ENCODE measurements at regions not wholly inside any gene's neighbourhood (a gene's known extent, or its start where the extent isn't known, plus 50 kb on each side); places are given as distances from the start of the nearest gene placed in this dataset.
"Not testable (repeated sequence)": the region's sequence is repeated elsewhere in the genome, so short reads cannot be mapped to it uniquely, and the experiment has no call there.

- Mint-ChIP-seq H3K36me3 (no peaks in the 10 kb centered on the region), H3K9me3 (no peaks in the 10 kb centered on the region), H3K27ac (no peak overlapping the region)
- ATAC-seq: no peak
- DNase-seq (ENCODE audit: low spot score in 2 of 2): no peak
These were observed 245.4 kb upstream of the TFAP2D start for GRCh38 chr6:50467931-50468330.

GRCh38 chr6:50471041-50471440 is 242.3 kb upstream of the TFAP2D start:
- Mint-ChIP-seq H3K9me3 (peaks cover 4 to 10% of the 10 kb centered on the region in 2 donors), H3K27ac (no peak overlapping the region), H3K36me3 (no peaks in the 10 kb centered on the region)
- no peak for ATAC-seq
- DNase-seq (ENCODE audit: low spot score in 2 of 2): no peak

- ATAC-seq (no peak), DNase-seq (ENCODE audit: low spot score in 2 of 2) (no peak)
- H3K9me3 Mint-ChIP-seq: peaks cover 6 to 7% of the 10 kb centered on the region in 2 donors
- H3K27ac Mint-ChIP-seq: no peak overlapping the region
- no peaks in the 10 kb centered on the region for H3K36me3 Mint-ChIP-seq
These were observed 203.0 kb upstream of the TFAP2D start for GRCh38 chr6:50510361-50510760.

DNA sequence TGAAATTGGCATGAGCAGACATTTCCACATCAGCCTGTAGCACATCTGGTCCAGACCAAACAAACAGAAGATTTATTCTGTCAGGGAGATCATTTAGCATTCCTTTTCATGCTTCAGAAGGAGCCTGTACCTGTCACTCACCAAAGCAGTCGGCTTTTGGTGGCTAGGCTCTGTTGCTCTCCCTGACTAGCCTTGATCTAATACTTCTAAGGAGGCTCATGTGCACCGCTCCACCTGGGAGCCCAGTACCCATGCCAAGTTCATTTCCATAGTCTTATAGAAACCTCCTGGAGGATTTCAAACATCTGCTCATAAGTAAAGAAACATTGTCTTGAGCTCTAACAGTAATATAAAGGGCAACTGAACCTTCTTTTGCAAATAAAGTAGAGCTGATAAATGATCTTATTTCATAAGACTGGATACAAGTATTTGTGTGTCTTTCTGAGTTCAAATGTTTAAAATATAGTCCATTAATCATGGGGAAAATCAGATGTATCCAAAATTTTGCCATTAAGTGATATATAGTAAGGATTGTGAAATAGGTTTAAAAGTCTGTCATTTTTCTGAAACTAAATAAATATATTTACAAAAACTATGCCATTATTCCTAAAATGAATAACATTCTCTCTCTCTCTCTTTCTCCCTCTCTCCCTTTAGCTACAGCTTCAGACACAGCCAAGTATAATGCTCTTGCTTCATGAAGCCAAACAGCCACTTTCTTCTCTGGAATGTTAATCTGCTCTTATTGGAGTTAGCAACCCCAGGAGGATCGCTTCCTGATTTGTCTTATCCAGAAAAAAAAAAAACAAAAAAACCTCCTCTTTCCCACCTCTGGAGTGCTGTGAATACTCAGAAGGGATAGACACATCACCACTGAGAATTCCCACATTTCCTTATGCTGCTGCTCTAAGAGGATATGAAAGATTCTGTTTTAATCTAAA is 192.7 kb upstream of the TFAP2D start:
- no peak for ATAC-seq
- no peak for DNase-seq (ENCODE audit: low spot score in 2 of 2)
- H3K9me3 Mint-ChIP-seq: no peaks in the 10 kb centered on the region
- no peak overlapping the region for H3K27ac Mint-ChIP-seq
- H3K36me3 Mint-ChIP-seq: no peaks in the 10 kb centered on the region

GRCh38 chr6:50524341-50524740 is 189.0 kb upstream of the TFAP2D start:
- Mint-ChIP-seq H3K36me3 (no peaks in the 10 kb centered on the region), H3K9me3 (peaks cover 7 to 8% of the 10 kb centered on the region in 2 donors), H3K27ac (no peak overlapping the region)
- DNase-seq (ENCODE audit: low spot score in 2 of 2) (no peak), ATAC-seq (no peak)

DNA sequence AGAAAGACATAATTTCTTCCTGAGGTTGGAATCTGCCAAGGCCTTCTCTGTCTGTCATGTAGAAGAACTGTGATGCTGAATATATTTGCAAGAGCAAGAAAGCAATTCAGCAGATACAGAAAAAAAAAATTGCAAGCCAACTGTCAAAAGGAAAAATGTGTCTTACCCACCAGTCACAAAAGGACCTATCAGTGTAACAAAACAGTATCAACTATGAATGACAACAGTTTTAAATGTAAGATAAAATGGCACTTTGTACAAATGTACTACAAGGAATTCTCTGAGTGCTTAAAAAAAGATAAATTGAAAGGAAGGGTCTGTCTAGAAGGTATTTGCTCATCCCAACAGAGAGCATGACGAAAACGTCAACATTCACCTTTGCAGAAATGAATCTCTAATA is 185.3 kb upstream of the TFAP2D start:
- Mint-ChIP-seq H3K27ac (no peak overlapping the region), H3K9me3 (peaks cover 10 to 11% of the 10 kb centered on the region in 2 donors), H3K36me3 (no peaks in the 10 kb centered on the region)
- DNase-seq (ENCODE audit: low spot score in 2 of 2) (no peak), ATAC-seq (no peak)

- DNase-seq (ENCODE audit: low spot score in 2 of 2) (no peak), ATAC-seq (no peak)
- no peaks in the 10 kb centered on the region for H3K9me3 Mint-ChIP-seq
- H3K27ac Mint-ChIP-seq: no peak overlapping the region
- no peaks in the 10 kb centered on the region for H3K36me3 Mint-ChIP-seq
These were observed 173.9 kb upstream of the TFAP2D start for GRCh38 chr6:50539447-50539846.

DNA sequence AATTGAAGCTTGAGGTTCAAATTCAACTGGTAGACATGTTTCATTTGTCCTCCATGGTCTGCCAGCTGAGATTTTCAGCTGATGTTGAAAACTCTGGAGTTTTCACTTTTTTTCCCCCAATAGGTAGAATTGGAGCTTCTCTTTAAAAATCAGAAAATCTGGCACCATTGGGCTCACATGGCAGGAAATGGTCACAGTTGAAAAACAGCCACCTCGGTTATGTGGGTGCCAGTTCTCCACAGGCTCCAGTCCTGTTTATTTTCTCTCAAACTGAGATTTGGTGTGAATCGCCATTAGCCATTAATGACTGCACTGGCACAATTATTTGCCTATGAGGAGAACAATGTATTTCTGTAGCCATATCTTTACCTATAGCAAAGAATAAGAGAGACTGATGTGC is 171.4 kb upstream of the TFAP2D start:
- ATAC-seq (no peak), DNase-seq (ENCODE audit: low spot score in 2 of 2) (no peak)
- no peaks in the 10 kb centered on the region for H3K9me3 Mint-ChIP-seq
- H3K36me3 Mint-ChIP-seq: no peaks in the 10 kb centered on the region
- no peak overlapping the region for H3K27ac Mint-ChIP-seq

DNA sequence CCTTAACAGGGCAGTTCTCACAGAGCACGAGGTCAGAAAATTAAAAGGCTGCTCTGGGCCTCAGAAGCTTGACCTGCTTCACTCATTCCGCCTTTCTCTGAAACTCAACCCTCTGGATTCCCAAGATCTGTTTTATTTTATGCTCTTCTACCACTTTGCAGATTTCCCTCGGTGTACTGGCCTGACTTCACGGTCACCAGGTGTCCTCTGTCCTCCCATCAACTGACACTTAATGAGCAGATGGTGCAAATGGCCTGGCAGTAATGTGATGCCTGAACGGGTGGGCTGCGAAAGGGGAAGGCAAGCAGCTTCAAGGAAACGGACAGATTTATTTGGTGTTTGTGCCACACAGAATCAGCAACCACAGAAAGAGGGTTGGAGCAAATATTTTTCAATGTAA is 169.7 kb upstream of the TFAP2D start:
- no peak for ATAC-seq
- H3K36me3 Mint-ChIP-seq: no peaks in the 10 kb centered on the region
- no peak for DNase-seq (ENCODE audit: low spot score in 2 of 2)
- H3K27ac Mint-ChIP-seq: no peak overlapping the region
- no peaks in the 10 kb centered on the region for H3K9me3 Mint-ChIP-seq

- H3K9me3 Mint-ChIP-seq: peaks cover 11 to 12% of the 10 kb centered on the region in 2 donors
- DNase-seq (ENCODE audit: low spot score in 2 of 2) (no peak), ATAC-seq (no peak)
- H3K36me3 Mint-ChIP-seq: no peaks in the 10 kb centered on the region
- H3K27ac Mint-ChIP-seq: no peak overlapping the region
These were observed 164.3 kb upstream of the TFAP2D start for GRCh38 chr6:50549026-50549425.

- Mint-ChIP-seq H3K9me3 (peaks cover 11 to 12% of the 10 kb centered on the region in 2 donors), H3K36me3 (no peaks in the 10 kb centered on the region), H3K27ac (no peak overlapping the region)
- no peak for ATAC-seq
- no peak for DNase-seq (ENCODE audit: low spot score in 2 of 2)
These were observed 163.9 kb upstream of the TFAP2D start for GRCh38 chr6:50549475-50549874.

- Mint-ChIP-seq H3K27ac (no peak overlapping the region), H3K9me3 (peaks cover 11 to 17% of the 10 kb centered on the region in 2 donors)
- no peak for ATAC-seq
These were observed 157.3 kb upstream of the TFAP2D start for GRCh38 chr6:50555982-50556381.

GRCh38 chr6:50565004-50565403 is 148.3 kb upstream of the TFAP2D start:
- Mint-ChIP-seq H3K27ac (no peak overlapping the region), H3K9me3 (peaks cover 0 to 3% of the 10 kb centered on the region in 2 donors), H3K36me3 (no peaks in the 10 kb centered on the region)
- ATAC-seq: no peak
- no peak for DNase-seq (ENCODE audit: low spot score in 2 of 2)

More at GRCh38 chr6:50555982-50556381, 157.3 kb upstream of the TFAP2D start:
- no peaks in the 10 kb centered on the region for H3K36me3 Mint-ChIP-seq
- no peak for DNase-seq (ENCODE audit: low spot score in 2 of 2)

DNA sequence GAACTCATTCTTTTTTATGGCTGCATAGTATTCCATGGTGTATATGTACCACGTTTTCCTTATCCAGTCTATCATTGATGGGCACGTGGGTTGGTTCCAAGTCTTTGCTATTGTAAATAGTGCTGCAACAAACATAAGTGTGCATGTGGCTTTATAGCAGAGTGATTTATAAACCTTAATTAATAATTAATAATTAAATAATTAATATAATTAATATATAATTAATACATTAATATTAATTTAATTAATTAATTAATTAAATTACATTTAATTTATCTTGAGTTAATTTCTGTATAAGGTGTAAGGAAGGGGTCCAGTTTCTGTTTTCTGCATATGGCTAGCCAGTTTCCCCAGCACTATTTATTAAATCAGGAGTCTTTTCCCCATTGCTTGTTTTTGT is 142.1 kb upstream of the TFAP2D start:
- not testable (repeated sequence) for ATAC-seq; H3K27ac Mint-ChIP-seq; H3K36me3 Mint-ChIP-seq; DNase-seq (ENCODE audit: low spot score in 2 of 2)
- H3K9me3 Mint-ChIP-seq: peaks cover 13 to 16% of the 10 kb centered on the region in 2 donors

DNA sequence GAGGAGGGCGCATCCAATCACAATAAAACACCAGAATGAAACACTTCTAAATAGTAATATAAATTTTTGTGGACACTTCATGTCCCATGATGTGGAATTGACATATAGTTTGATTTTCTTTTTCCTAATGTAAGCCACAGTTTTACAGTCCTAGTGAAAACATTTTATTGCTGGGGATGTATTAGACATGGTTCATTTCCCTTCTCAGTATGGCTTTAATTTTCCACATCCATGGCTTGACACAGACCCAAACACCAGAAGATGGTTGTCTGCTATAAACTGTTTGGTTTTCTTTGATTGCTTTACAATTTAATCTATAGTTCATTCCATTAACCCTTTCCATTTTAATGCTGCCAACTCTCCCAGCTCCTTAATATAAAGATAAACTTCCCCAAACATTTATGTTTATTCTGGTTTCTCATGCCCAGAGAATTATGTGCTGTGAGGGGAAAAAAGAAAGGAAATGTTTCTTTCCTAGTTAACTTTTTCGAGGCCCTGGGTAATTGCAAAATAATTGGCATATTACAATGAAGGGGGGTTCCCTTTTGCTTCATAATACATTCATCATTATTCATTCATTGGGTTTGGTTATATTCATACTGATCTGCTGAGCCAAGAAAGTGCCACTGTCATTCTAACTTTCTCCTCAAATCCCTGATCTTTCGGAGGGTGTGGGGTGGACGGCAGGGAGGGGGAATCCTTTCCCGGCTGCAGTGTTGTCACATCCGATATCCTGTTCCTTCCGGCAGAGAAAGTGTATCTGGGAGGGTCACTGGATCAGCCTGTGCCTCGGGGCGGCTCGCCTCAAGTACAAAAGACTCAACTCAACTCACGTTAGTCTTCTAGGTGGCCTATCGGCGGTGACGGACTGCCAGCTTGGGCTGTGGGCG is 127.6 kb upstream of the TFAP2D start:
- Mint-ChIP-seq H3K36me3 (no peaks in the 10 kb centered on the region), H3K27ac (no peak overlapping the region)
- DNase-seq (ENCODE audit: low spot score in 2 of 2): no peak

DNA sequence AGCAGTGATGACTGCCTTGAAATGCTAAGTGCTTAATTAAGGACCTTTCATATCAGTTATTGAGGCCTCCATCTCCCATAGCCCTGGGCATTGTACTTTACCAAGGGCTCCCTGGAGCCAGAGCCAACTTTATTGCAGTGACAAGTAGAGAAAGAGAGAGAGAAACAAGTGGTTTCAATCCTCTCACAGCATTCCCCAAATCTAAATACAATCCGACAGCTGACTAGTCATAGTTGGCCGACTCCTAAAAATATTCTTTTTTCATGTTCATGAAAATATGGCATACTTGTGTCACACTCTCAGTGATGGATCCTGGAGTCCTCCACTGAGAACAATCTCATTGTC is 127.0 kb upstream of the TFAP2D start:
- ATAC-seq (no peak), DNase-seq (ENCODE audit: low spot score in 2 of 2) (no peak)
- Mint-ChIP-seq H3K9me3 (no peaks in the 10 kb centered on the region), H3K36me3 (no peaks in the 10 kb centered on the region), H3K27ac (no peak overlapping the region)

More for the DNA sequence above, 127.6 kb upstream of the TFAP2D start:
- H3K9me3 Mint-ChIP-seq: no peaks in the 10 kb centered on the region
- no peak for ATAC-seq

DNA sequence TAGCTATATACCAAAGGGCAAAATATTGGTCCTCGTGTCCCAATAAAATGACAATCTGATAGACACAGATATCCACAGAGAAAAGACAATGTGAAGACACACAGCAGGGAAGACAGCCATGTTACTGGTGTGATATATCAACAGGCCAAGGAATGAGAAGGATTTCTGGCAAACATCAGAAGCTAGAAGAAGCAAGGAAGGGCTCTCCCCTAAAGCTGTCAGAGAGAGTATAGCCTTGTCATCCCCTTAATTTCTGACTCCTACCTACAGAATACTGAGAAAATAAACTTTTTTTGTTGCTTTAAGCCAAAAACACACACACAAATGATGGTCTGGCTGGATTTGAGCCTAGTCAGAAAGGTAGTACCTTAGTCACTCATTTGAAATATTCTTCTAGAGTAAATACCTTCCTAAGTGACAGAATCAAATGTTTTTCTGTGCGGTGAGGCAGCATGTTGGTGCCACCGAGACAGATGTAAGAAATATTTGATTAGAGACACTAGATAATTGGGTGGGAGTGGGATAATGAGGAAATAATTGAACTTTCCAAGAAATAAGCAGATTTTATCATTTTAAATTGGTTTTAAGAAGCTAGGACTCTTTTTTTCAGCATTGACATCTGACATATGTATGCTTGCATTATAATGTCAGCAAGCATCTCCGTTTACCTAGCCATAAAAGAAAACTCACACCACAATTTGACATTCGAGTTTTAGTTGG is 123.4 kb upstream of the TFAP2D start:
- no peak for DNase-seq (ENCODE audit: low spot score in 2 of 2)
- Mint-ChIP-seq H3K27ac (no peak overlapping the region), H3K36me3 (no peaks in the 10 kb centered on the region), H3K9me3 (peaks cover 0 to 2% of the 10 kb centered on the region in 2 donors)
- ATAC-seq: no peak

All from activated naive CD4-positive, alpha-beta T cell treated with anti-CD3 and anti-CD28 coated beads, Interleukin-2, amount 50 U/mL, for 72 hours (primary cell).